ENCODE measurements at regions not wholly inside any gene's neighbourhood (a gene's known extent, or its start where the extent isn't known, plus 50 kb on each side); places are given as distances from the start of the nearest gene placed in this dataset.

DNA sequence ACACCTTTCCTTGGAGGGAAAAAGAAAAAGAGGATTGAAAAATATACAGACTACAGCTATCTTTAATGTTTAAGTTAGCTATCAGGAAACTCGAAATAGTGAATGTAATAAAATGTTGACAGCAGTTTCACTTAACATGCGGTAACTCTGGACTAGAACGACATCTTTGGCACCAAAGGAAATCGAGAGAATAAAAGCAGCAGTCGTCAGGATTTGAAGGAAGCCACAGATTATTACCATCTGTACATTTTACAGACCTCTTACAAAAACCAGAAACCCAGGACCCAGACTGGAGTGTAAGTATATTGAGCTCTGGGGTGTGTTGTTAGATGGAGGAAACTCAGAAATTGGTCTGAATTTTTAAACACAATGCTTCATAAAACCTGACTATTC is 51.6 kb upstream of the STOX2 start:
- DNase-seq: no peak
